ENCODE measurements at regions not wholly inside any gene's neighbourhood (a gene's known extent, or its start where the extent isn't known, plus 50 kb on each side); places are given as distances from the start of the nearest gene placed in this dataset.

GRCh38 chr13:78913656-78914055 lies 254.7 kb upstream of the OBI1 start:
- TF ChIP-seq, protein P1, sequence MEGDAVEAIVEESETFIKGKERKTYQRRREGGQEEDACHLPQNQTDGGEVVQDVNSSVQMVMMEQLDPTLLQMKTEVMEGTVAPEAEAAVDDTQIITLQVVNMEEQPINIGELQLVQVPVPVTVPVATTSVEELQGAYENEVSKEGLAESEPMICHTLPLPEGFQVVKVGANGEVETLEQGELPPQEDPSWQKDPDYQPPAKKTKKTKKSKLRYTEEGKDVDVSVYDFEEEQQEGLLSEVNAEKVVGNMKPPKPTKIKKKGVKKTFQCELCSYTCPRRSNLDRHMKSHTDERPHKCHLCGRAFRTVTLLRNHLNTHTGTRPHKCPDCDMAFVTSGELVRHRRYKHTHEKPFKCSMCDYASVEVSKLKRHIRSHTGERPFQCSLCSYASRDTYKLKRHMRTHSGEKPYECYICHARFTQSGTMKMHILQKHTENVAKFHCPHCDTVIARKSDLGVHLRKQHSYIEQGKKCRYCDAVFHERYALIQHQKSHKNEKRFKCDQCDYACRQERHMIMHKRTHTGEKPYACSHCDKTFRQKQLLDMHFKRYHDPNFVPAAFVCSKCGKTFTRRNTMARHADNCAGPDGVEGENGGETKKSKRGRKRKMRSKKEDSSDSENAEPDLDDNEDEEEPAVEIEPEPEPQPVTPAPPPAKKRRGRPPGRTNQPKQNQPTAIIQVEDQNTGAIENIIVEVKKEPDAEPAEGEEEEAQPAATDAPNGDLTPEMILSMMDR (IDR thresholded peaks at IDR 0.05; ENCODE audit: low read depth, low read length) = no peak
- no peak for TF ChIP-seq EZH2phosphoT487 (IDR thresholded peaks at IDR 0.05; ENCODE audit: low read depth)

All from OCI-LY3 (cell line).